OCI-LY1 (cell line): ENCODE measurements at regions not wholly inside any gene's neighbourhood (a gene's known extent, or its start where the extent isn't known, plus 50 kb on each side); places are given as distances from the start of the nearest gene placed in this dataset.

ENCODE experiments used
- H2AFZ ChIP-seq: fragments of 200-600 bp; sonication (generic), shearing (Covaris generic); 2 replicates; pipeline ENCODE4 v1.6.0; 2014; ENCODE audit warnings: antibody characterized with exemption, mild to moderate bottlenecking, low read length
- H3F3A ChIP-seq: fragments of 200-600 bp; sonication (generic), shearing (Covaris generic); 2 replicates; pipeline ENCODE4 v1.6.0; 2014; ENCODE audit warnings: mild to moderate bottlenecking, antibody characterized with exemption, low read length, moderate library complexity; ENCODE audit not compliant: insufficient read depth
- H3K27ac ChIP-seq: fragments of 200-600 bp; sonication (generic); 2 replicates; pipeline ENCODE4 v1.5.1; 2014; ENCODE audit warnings: low read length, mixed run types, mild to moderate bottlenecking, low read depth; ENCODE audit not compliant: poor library complexity, severe bottlenecking
- H3K27me3 ChIP-seq: fragments of 200-600 bp; sonication (generic); 2 replicates; pipeline ENCODE4 v1.6.0; 2014; ENCODE audit warnings: antibody characterized with exemption, mild to moderate bottlenecking, low read length, moderate library complexity; ENCODE audit not compliant: insufficient read depth
- H3K36me3 ChIP-seq: fragments of 200-600 bp; sonication (generic); 2 replicates; pipeline ENCODE4 v1.6.1; 2014; ENCODE audit warnings: mild to moderate bottlenecking, antibody characterized with exemption, low read length, moderate library complexity, mixed read lengths; ENCODE audit not compliant: insufficient read depth
- H3K4me1 ChIP-seq: fragments of 200-600 bp; sonication (generic); 2 replicates; pipeline ENCODE4 v1.5.1; 2014; ENCODE audit warnings: mild to moderate bottlenecking, low read length, moderate library complexity; ENCODE audit not compliant: insufficient read depth, severe bottlenecking
- H3K4me2 ChIP-seq: fragments of 200-600 bp; sonication (generic), shearing (Covaris generic); 2 replicates; pipeline ENCODE4 v1.6.1; 2014; ENCODE audit warnings: low read length
- H3K4me3 ChIP-seq: fragments of 200-600 bp; sonication (generic); 2 replicates; pipeline ENCODE4 v1.5.1; 2014; ENCODE audit warnings: low read length, low read depth, mild to moderate bottlenecking, mixed read lengths; ENCODE audit not compliant: poor library complexity, severe bottlenecking
- H3K79me2 ChIP-seq: fragments of 200-600 bp; shearing (Covaris generic); 2 replicates; pipeline ENCODE4 v1.6.1; 2016; ENCODE audit warnings: mixed run types, low read length, mixed read lengths; ENCODE audit not compliant: insufficient read depth
- H3K9ac ChIP-seq: fragments of 200-600 bp; sonication (generic), shearing (Covaris generic); 2 replicates; pipeline ENCODE4 v1.6.1; 2014; ENCODE audit warnings: mild to moderate bottlenecking, low read length, mixed read lengths
- H3K9me2 ChIP-seq: fragments of 200-600 bp; sonication (generic), shearing (Covaris generic); 2 replicates; pipeline ENCODE4 v1.6.1; 2014; ENCODE audit warnings: low read depth, mild to moderate bottlenecking, low read length, mixed read lengths
- H3K9me3 ChIP-seq: fragments of 200-600 bp; shearing (Covaris generic); 2 replicates; pipeline ENCODE4 v1.6.1; 2014; ENCODE audit warnings: low read length, mixed read lengths
- H4K20me1 ChIP-seq: fragments of 200-600 bp; sonication (generic), shearing (Covaris generic); 2 replicates; pipeline ENCODE4 v1.6.0; 2016; ENCODE audit warnings: mild to moderate bottlenecking, low read length; ENCODE audit not compliant: insufficient read depth
- CTCF ChIP-seq: fragments of 200-600 bp; sonication (generic), shearing (Covaris generic); IDR thresholded peaks from 2 replicates; pipeline ENCODE4 v1.5.1; 2017; ENCODE audit warnings: mild to moderate bottlenecking, antibody characterized with exemption, low read length, moderate library complexity, mixed read lengths
- EZH2 ChIP-seq: fragments of 200-600 bp; sonication (generic), shearing (Covaris generic); IDR thresholded peaks from 2 replicates; pipeline ENCODE4 v1.8.0; 2017; ENCODE audit warnings: borderline replicate concordance, mixed run types, mild to moderate bottlenecking, antibody characterized with exemption, low read length, moderate library complexity, mixed read lengths

- Histone ChIP-seq H3K4me1 (no peaks in the 10 kb centered on the region), H4K20me1 (no peaks in the 10 kb centered on the region), H3K36me3 (no peaks in the 10 kb centered on the region), H2AFZ (no peak overlapping the region), H3K4me3 (no peak overlapping the region), H3K9ac (no peak overlapping the region), H3K9me3 (no peaks in the 10 kb centered on the region), H3K79me2 (no peaks in the 10 kb centered on the region), H3K9me2 (no peaks in the 10 kb centered on the region), H3K27ac (no peak overlapping the region), H3K27me3 (no peaks in the 10 kb centered on the region), H3K4me2 (no peak overlapping the region), H3F3A (no peaks in the 10 kb centered on the region)
- TF ChIP-seq EZH2: no peak
- no peak for TF ChIP-seq CTCF
These were observed 263.8 kb downstream of the KCNE4 start for GRCh38 chr2:223315813-223316212.

GRCh38 chr2:223316342-223316741, 264.4 kb downstream of the KCNE4 start:
- no peaks in the 10 kb centered on the region for H3F3A ChIP-seq
- TF ChIP-seq CTCF (no peak), EZH2 (no peak)
- no peaks in the 10 kb centered on the region for H4K20me1 ChIP-seq
- H3K27me3 ChIP-seq: no peaks in the 10 kb centered on the region
- H3K4me2 ChIP-seq: no peak overlapping the region
- H3K4me3 ChIP-seq: no peak overlapping the region
- no peak overlapping the region for H3K9ac ChIP-seq
- H3K79me2 ChIP-seq: no peaks in the 10 kb centered on the region
- H3K4me1 ChIP-seq: no peaks in the 10 kb centered on the region
- no peaks in the 10 kb centered on the region for H3K9me2 ChIP-seq
- no peaks in the 10 kb centered on the region for H3K36me3 ChIP-seq
- no peaks in the 10 kb centered on the region for H3K9me3 ChIP-seq
- H2AFZ ChIP-seq: no peak overlapping the region
- no peak overlapping the region for H3K27ac ChIP-seq

- no peak overlapping the region for H3K4me2 ChIP-seq
- no peak overlapping the region for H3K4me3 ChIP-seq
- TF ChIP-seq EZH2 (no peak), CTCF (no peak)
- no peaks in the 10 kb centered on the region for H3K27me3 ChIP-seq
- H3K9me3 ChIP-seq: no peaks in the 10 kb centered on the region
- H3K4me1 ChIP-seq: no peaks in the 10 kb centered on the region
- no peaks in the 10 kb centered on the region for H4K20me1 ChIP-seq
- H3F3A ChIP-seq: no peaks in the 10 kb centered on the region
- H2AFZ ChIP-seq: no peak overlapping the region
- no peaks in the 10 kb centered on the region for H3K9me2 ChIP-seq
- H3K36me3 ChIP-seq: no peaks in the 10 kb centered on the region
- H3K79me2 ChIP-seq: no peaks in the 10 kb centered on the region
- no peak overlapping the region for H3K27ac ChIP-seq
- H3K9ac ChIP-seq: no peak overlapping the region
These were observed 267.6 kb downstream of the KCNE4 start for GRCh38 chr2:223319601-223320000.
